Neutrophil (primary cell): ENCODE measurements at regions not wholly inside any gene's neighbourhood (a gene's known extent, or its start where the extent isn't known, plus 50 kb on each side); places are given as distances from the start of the nearest gene placed in this dataset.

Source experiments
- H3K27ac ChIP-seq: fragments of 200-600 bp; sonication (generic); 2 replicates; pipeline ENCODE4 v1.5.1; 2016; ENCODE audit warnings: mild to moderate bottlenecking, moderate library complexity
- H3K27me3 ChIP-seq: fragments of 200-600 bp; sonication (generic); 2 replicates; pipeline ENCODE4 v1.6.0; 2016; ENCODE audit warnings: mild to moderate bottlenecking
- H3K36me3 ChIP-seq: fragments of 200-600 bp; sonication (generic); 2 replicates; pipeline ENCODE4 v1.5.1; 2017
- H3K4me1 ChIP-seq, 2 experiments: fragments of 200-600 bp in 1 of 2; sonication (generic) in 1 of 2; 1 replicate in 1 of 2; 2 replicates in 1 of 2; pipeline versions ENCODE4 v1.5.1 to v1.6.1; 2013 to 2016; ENCODE audit warnings: low read depth in 1 of 2, low read length in 1 of 2, mild to moderate bottlenecking in 1 of 2, moderate library complexity in 1 of 2; ENCODE audit not compliant: control insufficient read depth in 1 of 2, insufficient read depth in 1 of 2
- H3K4me3 ChIP-seq, 2 experiments: fragments of 200-600 bp in 1 of 2; sonication (generic) in 1 of 2; 1 replicate in 1 of 2; 2 replicates in 1 of 2; pipeline ENCODE4 v1.5.1; 2013 to 2016; ENCODE audit warnings: low read depth in 1 of 2, low read length in 1 of 2, mild to moderate bottlenecking in 1 of 2, moderate library complexity in 1 of 2
- H3K9me3 ChIP-seq: fragments of 200-600 bp; sonication (generic); 2 replicates; pipeline ENCODE4 v1.5.1; 2016
- CTCF ChIP-seq: fragments of 200-600 bp; sonication (generic); IDR thresholded peaks from 2 replicates; pipeline ENCODE4 v1.5.1; 2016; ENCODE audit warnings: antibody characterized with exemption

- no peaks in the 10 kb centered on the region for H3K36me3 ChIP-seq
- no peak for TF ChIP-seq CTCF
- H3K9me3 ChIP-seq, result no peaks in the 10 kb centered on the region
- H3K4me1 ChIP-seq, result no peaks in the 10 kb centered on the region
- H3K4me3 ChIP-seq, result no peak overlapping the region
- no peaks in the 10 kb centered on the region for H3K27me3 ChIP-seq
- H3K27ac ChIP-seq, result no peak overlapping the region
Measured at GRCh38 chr16:9497750-9498149, 406.3 kb downstream of the HAPSTR1 start.

- H3K4me3 ChIP-seq, result no peak overlapping the region
- no peaks in the 10 kb centered on the region for H3K27me3 ChIP-seq
- H3K4me1 ChIP-seq, result no peaks in the 10 kb centered on the region
- H3K27ac ChIP-seq, result no peak overlapping the region
- H3K9me3 ChIP-seq, result no peaks in the 10 kb centered on the region
- TF ChIP-seq CTCF, result no peak
- H3K36me3 ChIP-seq, result no peaks in the 10 kb centered on the region
Measured at GRCh38 chr16:9499941-9500593, 408.6 kb downstream of the HAPSTR1 start.

- no peaks in the 10 kb centered on the region for H3K36me3 ChIP-seq
- no peaks in the 10 kb centered on the region for H3K9me3 ChIP-seq
- no peak for TF ChIP-seq CTCF
Measured at GRCh38 chr16:9500872-9501271, 409.4 kb downstream of the HAPSTR1 start.

GRCh38 chr16:9503251-9503984 is 412.0 kb downstream of the HAPSTR1 start:
- Histone ChIP-seq H3K27me3 (no peaks in the 10 kb centered on the region), H3K27ac (no peak overlapping the region), H3K4me1 (no peaks in the 10 kb centered on the region), H3K9me3 (no peaks in the 10 kb centered on the region), H3K4me3 (no peak overlapping the region), H3K36me3 (no peaks in the 10 kb centered on the region)
- TF ChIP-seq CTCF, result no peak

More at GRCh38 chr16:9500872-9501271, 409.4 kb downstream of the HAPSTR1 start:
- Histone ChIP-seq H3K27ac (no peak overlapping the region), H3K27me3 (no peaks in the 10 kb centered on the region), H3K4me1 (no peaks in the 10 kb centered on the region), H3K4me3 (no peak overlapping the region)

- Histone ChIP-seq H3K4me3 (no peak overlapping the region), H3K9me3 (no peaks in the 10 kb centered on the region), H3K27me3 (no peaks in the 10 kb centered on the region), H3K36me3 (no peaks in the 10 kb centered on the region), H3K4me1 (no peaks in the 10 kb centered on the region), H3K27ac (no peak overlapping the region)
- no peak for TF ChIP-seq CTCF
Measured at GRCh38 chr16:9508328-9508936, 417.0 kb downstream of the HAPSTR1 start.
